HG02678 (cell line): ENCODE measurements at regions not wholly inside any gene's neighbourhood (a gene's known extent, or its start where the extent isn't known, plus 50 kb on each side); places are given as distances from the start of the nearest gene placed in this dataset.

Experiments
- ATAC-seq: cut with Tn5 transposase; IDR thresholded peaks from one replicate; pipeline ENCODE4 v1.9.1; 2021; ENCODE audit warnings: mild to moderate bottlenecking, moderate library complexity; ENCODE audit not compliant: unreplicated experiment

DNA sequence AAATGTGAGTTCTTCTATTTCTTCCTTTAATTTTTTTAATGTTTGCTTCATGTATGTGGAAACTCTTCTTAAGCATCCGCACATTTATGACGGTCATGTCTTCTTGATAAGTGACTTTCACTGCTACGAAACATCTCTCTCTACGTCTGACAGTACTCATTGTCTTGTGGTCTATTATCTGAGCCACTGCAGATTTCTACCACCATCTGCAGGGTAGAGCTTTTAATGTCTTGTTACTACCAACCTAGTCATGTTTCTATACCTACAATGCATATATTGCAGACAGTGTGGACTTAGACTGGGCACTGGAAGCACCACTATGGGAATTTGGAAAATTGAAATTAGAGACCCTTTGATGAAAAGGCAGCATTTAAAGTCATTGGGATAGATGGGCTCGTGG, 75.4 kb upstream of the ARHGEF7 start:
- ATAC-seq: no peak

DNA sequence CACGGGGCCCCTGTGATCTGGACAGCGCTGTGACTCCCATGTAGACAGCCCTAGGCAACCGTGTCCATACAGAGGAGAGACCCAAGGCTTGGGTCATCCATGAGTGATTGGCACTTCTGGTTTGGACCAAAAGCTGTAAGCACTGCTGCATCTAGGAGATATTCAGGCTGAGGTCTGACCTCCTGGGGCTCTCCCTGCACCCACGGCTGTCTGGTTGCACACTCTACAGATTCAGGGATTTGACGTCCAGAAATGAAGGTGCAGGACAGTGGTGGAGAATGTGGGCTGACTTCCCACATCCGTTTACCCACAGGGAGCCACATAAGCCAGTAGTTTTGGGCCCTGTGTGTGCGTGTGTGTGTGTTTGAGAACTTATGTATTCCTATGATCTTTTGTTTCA, 76.2 kb upstream of the ARHGEF7 start:
- ATAC-seq: no peak

- no peak for ATAC-seq
Measured at GRCh38 chr13:111037927-111038326, 77.2 kb upstream of the ARHGEF7 start.

GRCh38 chr13:111036665-111037064, 78.4 kb upstream of the ARHGEF7 start:
- ATAC-seq: no peak

GRCh38 chr13:111035861-111036260, 79.2 kb upstream of the ARHGEF7 start:
- no peak for ATAC-seq

DNA sequence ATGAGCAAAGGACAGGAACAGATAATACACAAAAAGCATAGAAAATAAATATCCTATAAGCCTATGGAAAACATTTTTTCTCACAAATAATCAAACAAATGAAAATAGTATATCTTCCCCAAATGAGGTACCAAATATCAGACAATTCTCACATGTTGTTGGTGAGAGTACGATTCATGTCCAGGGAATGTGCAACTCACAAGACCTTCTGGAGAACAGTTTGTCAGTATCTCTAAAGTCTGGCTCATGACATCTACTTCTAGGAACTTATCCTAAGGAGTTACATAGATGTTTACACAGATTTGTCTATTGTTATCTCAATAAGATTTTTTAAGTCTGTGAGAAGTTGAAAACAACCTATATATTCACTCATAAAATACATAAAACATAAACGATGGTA, 80.3 kb upstream of the ARHGEF7 start:
- ATAC-seq: no peak

GRCh38 chr13:111033172-111034130, 81.7 kb upstream of the ARHGEF7 start:
- ATAC-seq: no peak

DNA sequence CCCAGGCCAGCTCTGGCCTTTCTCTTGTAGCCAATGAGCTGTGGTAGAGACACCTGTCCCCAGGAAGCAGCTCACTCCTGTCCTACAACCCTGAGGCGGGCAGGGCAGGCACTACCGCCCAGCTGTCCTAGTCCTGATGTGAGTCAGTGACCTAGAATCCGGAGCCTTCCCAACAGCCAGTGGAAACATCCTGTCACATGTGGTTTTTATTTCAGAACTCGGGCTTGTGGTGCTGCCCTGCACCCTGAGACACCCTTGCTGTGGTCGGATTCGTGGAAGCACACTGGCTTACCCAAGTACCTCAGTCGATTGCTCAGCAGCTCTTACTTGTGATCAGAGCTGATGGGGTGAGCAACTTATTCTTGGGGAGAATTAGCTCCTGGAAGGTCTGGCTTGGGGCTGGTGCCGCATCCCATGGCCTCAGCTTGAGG, 83.6 kb upstream of the ARHGEF7 start:
- no peak for ATAC-seq

GRCh38 chr13:111029957-111030609, 85.0 kb upstream of the ARHGEF7 start:
- no peak for ATAC-seq

- ATAC-seq: no peak
Measured at GRCh38 chr13:111027458-111028439, 87.4 kb upstream of the ARHGEF7 start.

- ATAC-seq: no peak
Measured at GRCh38 chr13:111025310-111025709, 89.8 kb upstream of the ARHGEF7 start.

DNA sequence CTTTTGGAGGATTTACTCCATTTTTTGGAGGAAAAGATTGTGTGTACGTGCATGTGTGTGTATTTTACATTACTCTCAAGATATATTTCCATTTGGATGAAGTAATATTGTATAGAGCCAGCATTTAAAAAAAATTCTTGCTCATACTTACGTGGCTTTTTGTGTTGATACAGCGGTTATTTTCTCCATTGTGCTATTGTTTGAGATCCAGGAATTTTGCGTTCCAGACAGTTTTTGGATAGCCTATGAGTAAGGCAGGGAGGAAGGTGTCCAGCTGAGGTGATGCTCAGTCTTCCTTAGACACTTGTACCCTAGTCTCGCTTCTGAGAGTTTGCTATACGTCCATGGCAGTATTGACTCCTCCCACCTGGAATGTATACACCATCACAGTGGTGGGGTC, 92.2 kb upstream of the ARHGEF7 start:
- ATAC-seq: no peak

- ATAC-seq: no peak
Measured at GRCh38 chr13:111022241-111022640, 92.9 kb upstream of the ARHGEF7 start.

DNA sequence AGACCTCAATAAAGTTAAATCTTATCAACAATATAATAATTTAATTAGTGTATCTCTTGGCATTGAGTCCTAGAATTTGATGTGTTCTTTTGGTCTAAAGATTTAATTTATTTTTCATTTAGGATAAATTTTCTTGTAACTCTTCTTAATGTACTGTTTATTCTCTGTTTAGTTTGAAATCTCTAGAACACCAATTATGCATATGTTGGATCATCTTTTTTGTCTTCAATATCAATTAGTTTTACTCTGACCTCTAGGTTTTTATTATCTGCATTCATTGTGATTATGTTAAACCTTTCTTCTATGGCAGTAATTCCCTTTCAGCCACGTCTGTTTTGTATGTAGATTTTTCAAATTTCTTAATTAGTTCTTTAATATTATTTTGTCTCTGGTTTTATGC, 93.8 kb upstream of the ARHGEF7 start:
- no peak for ATAC-seq

DNA sequence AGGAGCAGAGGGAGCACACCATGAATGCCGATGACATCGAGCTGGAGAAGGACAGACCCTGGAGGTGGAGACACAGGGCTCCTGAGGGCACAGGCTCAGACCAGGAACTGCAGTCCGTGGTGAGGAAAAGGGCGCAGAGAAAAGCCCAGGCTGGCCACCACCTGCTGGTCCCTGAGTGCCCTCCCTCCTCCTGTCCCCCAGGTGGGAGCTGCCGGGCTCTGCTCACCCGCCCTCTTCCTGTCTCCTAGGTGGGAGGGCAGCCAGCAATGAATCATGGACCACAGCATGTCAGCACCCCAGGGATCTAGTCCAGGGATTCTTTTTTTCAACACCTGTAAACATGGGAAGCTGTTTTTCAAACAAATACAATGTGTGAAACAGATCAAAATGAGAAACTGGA, 94.6 kb upstream of the ARHGEF7 start:
- ATAC-seq: no peak

DNA sequence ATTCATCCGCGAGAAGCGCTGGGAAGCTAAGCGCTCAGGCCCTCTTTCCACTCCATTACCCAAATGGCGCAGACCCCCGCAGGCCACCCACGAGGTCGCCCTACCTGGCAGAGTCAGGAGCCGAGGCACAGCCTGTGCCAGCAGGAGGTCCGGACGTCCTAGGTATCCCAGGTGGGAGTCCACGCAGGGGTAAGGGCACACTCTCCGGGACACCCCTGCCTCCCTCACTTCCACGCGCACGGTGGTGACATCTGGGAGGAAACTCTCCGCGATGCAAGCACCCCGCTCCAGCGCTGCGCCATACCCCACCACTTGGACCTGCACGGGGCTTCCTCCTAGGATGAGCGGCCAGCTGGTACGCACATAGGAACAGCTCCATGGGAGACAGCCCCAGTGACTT, 95.1 kb upstream of the ARHGEF7 start:
- ATAC-seq: no peak

DNA sequence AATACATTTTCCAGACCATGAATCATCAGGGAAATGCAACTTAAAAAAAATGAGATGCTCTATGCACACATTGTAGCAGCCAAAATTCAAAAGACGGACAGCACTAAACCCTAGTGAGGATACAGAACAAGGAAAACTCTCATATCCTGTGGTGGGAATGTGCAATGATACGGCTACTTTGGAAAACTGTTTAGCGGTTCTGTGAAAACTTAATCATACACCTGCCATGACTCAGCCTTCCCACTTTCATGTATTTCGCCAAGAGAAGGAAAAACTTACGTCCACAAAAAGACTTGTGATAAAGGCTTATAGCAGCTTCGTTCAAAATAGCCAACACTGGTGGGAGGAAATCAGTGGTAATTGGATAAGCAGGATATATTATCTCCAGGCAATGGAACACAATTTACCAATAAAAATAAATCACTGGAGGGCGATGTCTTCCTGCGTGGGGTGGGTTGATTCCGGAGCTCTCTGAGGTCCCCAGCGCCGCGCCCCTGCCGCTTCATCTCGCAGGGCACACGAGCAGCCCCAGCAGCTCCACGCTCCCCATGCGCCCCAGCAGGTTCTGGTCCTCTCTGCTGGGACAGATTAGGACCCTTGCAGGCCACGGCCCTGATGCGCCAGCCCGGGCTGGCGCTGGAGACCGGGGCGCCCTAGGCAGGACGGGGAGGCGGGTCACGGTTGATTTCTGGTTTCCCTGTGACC, 97.2 kb upstream of the ARHGEF7 start:
- no peak for ATAC-seq

- no peak for ATAC-seq
Measured at GRCh38 chr13:111013196-111013595, 98.3 kb upstream of the ANKRD10 start.

DNA sequence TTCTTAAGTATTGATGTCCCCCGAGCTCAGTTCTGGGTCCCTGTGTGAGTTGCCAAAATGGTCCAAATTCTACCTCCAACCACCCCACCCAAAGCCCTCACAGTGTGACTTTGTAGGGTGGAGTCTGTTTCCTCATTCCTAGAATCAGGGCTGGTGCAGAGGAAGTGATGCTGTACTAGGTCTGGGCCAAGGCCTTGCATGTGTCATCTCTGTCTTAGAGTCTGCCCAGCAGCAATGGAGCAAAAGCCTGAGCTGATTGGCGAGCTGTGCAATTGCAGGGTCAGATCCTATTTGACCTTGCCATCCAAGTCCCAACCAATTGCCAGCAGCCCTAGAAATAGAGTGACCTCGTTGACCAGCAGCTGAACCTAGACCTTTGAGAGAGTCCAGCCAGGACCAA, 97.0 kb upstream of the ANKRD10 start:
- no peak for ATAC-seq

- no peak for ATAC-seq
Measured at GRCh38 chr13:111008351-111008750, 93.5 kb upstream of the ANKRD10 start.
